ENCODE measurements at regions not wholly inside any gene's neighbourhood (a gene's known extent, or its start where the extent isn't known, plus 50 kb on each side); places are given as distances from the start of the nearest gene placed in this dataset.

DNA sequence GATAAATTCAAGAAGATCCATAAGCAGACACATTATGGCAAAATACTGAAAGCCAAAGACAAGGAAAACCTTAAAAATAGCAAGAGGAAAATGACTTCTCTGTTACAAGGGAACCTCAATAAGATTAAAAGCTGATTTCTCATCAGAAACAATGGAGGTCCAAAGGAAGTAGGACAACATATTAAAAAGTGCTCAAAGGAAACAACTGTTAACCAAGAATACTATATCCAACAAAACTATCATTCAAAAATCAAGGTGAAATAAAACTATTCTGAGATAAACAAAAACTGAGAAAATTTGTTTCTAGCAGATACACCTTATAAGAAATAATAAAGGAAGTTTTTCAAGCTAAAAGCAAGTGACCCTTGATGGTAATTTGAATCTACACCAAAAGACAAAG lies 314.7 kb upstream of the ROPN1 start:
- TF ChIP-seq, protein P1, sequence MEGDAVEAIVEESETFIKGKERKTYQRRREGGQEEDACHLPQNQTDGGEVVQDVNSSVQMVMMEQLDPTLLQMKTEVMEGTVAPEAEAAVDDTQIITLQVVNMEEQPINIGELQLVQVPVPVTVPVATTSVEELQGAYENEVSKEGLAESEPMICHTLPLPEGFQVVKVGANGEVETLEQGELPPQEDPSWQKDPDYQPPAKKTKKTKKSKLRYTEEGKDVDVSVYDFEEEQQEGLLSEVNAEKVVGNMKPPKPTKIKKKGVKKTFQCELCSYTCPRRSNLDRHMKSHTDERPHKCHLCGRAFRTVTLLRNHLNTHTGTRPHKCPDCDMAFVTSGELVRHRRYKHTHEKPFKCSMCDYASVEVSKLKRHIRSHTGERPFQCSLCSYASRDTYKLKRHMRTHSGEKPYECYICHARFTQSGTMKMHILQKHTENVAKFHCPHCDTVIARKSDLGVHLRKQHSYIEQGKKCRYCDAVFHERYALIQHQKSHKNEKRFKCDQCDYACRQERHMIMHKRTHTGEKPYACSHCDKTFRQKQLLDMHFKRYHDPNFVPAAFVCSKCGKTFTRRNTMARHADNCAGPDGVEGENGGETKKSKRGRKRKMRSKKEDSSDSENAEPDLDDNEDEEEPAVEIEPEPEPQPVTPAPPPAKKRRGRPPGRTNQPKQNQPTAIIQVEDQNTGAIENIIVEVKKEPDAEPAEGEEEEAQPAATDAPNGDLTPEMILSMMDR (IDR thresholded peaks at IDR 0.05) = no peak
- TF ChIP-seq POLR2A (IDR thresholded peaks at IDR 0.05) = no peak
